ENCODE measurements at regions not wholly inside any gene's neighbourhood (a gene's known extent, or its start where the extent isn't known, plus 50 kb on each side); places are given as distances from the start of the nearest gene placed in this dataset.

DNA sequence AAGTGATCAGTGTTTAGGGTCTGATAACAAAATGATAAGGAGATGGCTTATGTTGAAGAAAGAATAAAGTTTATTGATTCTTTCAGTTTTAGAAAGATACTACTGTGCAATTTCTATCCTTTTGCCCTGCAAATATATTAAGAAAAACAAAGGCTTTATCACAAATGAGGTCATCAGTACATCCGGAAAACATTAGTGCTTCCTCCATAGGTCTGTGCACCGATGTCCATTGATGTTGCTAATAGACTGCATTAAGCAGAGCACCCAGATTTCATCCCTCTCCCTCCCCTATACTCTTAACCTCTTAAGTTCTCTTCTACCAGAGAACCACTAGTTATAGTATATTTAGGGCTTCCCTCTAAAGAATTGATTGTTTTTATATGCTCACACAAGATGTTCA, 53.7 kb upstream of the HHIP start:
- Histone ChIP-seq H3K36me3 (ENCODE audit: insufficient read depth) (no peaks in the 10 kb centered on the region; the same call in 1 of the 2 replicates), H3K4me3 (no peak overlapping the region), H3K4me2 (no peak overlapping the region), H3K9me2 (ENCODE audit: insufficient read depth) (peaks cover 5% of the 10 kb centered on the region; the same call in 1 of the 2 replicates), H4K20me1 (replicated peaks; ENCODE audit: insufficient read depth) (no peaks in the 10 kb centered on the region), H3K27ac (ENCODE audit: low read depth) (no peak overlapping the region), H3K4me1 (ENCODE audit: insufficient read depth) (no peaks in the 10 kb centered on the region), H3K79me2 (replicated peaks; ENCODE audit: insufficient read depth) (no peaks in the 10 kb centered on the region), H3F3A (replicated peaks; ENCODE audit: low read depth) (no peaks in the 10 kb centered on the region), H3K27me3 (ENCODE audit: insufficient read depth) (no peaks in the 10 kb centered on the region), H2AFZ (no peak overlapping the region)
- Mint-ChIP-seq H3K27ac (no peak overlapping the region), H3K4me1 (no peaks in the 10 kb centered on the region; the same call in 2 of the 3 replicates), H3K27me3 (ENCODE audit: insufficient read depth, low read depth, poor library complexity) (peaks cover 5% of the 10 kb centered on the region), H3K36me3 (ENCODE audit: low read depth) (peaks cover 4% of the 10 kb centered on the region; the same call in 2 of the 3 replicates), H3K4me3 (no peak overlapping the region), H3K9me3 (peaks cover 8% of the 10 kb centered on the region)
- TF ChIP-seq JUNB (IDR thresholded peaks at IDR 0.05; ENCODE audit: unreplicated experiment) (no peak), ZNF114 (CRISPR knock-in tag; IDR thresholded peaks at IDR 0.05) (no peak), ZNF331 (CRISPR knock-in tag; IDR thresholded peaks at IDR 0.05; ENCODE audit: low read depth) (no peak), EZH2phosphoT487 (IDR thresholded peaks at IDR 0.05; ENCODE audit: unreplicated experiment) (no peak), CREB1 (CRISPR knock-in tag; IDR thresholded peaks at IDR 0.05; ENCODE audit: low read depth) (no peak), STAT1 (IDR thresholded peaks at IDR 0.05; ENCODE audit: unreplicated experiment) (no peak), ZNF462 (CRISPR knock-in tag; IDR thresholded peaks at IDR 0.05) (no peak), EZH2 (IDR thresholded peaks at IDR 0.05; ENCODE audit: low read depth, unreplicated experiment) (no peak), NANOG (IDR thresholded peaks at IDR 0.05; ENCODE audit: borderline replicate concordance) (no peak), ETS1 (IDR thresholded peaks at IDR 0.05) (no peak), POLR2AphosphoS5 (IDR thresholded peaks at IDR 0.05; ENCODE audit: low read depth) (no peak)
- TF ChIP-seq, protein P1, sequence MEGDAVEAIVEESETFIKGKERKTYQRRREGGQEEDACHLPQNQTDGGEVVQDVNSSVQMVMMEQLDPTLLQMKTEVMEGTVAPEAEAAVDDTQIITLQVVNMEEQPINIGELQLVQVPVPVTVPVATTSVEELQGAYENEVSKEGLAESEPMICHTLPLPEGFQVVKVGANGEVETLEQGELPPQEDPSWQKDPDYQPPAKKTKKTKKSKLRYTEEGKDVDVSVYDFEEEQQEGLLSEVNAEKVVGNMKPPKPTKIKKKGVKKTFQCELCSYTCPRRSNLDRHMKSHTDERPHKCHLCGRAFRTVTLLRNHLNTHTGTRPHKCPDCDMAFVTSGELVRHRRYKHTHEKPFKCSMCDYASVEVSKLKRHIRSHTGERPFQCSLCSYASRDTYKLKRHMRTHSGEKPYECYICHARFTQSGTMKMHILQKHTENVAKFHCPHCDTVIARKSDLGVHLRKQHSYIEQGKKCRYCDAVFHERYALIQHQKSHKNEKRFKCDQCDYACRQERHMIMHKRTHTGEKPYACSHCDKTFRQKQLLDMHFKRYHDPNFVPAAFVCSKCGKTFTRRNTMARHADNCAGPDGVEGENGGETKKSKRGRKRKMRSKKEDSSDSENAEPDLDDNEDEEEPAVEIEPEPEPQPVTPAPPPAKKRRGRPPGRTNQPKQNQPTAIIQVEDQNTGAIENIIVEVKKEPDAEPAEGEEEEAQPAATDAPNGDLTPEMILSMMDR (conservative IDR thresholded peaks at IDR 0.05; ENCODE audit: low read depth in 2 of 2): no peak
- TF ChIP-seq, protein P2, sequence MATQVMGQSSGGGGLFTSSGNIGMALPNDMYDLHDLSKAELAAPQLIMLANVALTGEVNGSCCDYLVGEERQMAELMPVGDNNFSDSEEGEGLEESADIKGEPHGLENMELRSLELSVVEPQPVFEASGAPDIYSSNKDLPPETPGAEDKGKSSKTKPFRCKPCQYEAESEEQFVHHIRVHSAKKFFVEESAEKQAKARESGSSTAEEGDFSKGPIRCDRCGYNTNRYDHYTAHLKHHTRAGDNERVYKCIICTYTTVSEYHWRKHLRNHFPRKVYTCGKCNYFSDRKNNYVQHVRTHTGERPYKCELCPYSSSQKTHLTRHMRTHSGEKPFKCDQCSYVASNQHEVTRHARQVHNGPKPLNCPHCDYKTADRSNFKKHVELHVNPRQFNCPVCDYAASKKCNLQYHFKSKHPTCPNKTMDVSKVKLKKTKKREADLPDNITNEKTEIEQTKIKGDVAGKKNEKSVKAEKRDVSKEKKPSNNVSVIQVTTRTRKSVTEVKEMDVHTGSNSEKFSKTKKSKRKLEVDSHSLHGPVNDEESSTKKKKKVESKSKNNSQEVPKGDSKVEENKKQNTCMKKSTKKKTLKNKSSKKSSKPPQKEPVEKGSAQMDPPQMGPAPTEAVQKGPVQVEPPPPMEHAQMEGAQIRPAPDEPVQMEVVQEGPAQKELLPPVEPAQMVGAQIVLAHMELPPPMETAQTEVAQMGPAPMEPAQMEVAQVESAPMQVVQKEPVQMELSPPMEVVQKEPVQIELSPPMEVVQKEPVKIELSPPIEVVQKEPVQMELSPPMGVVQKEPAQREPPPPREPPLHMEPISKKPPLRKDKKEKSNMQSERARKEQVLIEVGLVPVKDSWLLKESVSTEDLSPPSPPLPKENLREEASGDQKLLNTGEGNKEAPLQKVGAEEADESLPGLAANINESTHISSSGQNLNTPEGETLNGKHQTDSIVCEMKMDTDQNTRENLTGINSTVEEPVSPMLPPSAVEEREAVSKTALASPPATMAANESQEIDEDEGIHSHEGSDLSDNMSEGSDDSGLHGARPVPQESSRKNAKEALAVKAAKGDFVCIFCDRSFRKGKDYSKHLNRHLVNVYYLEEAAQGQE (IDR thresholded peaks at IDR 0.05; ENCODE audit: unreplicated experiment): no peak
- ATAC-seq (no peak), DNase-seq (ENCODE audit: low spot score) (no peak)
